ENCODE measurements at regions not wholly inside any gene's neighbourhood (a gene's known extent, or its start where the extent isn't known, plus 50 kb on each side); places are given as distances from the start of the nearest gene placed in this dataset.
A peak's percentile ranks its signal among the peaks of the same experiment; 100 is the strongest.
"Not testable (repeated sequence)": the region's sequence is repeated elsewhere in the genome, so short reads cannot be mapped to it uniquely, and the experiment has no call there.

- not testable (repeated sequence) for DNase-seq
Observed at GRCh38 chr5:12078286-12078685, 174.0 kb upstream of the CTNND2 start.

DNA sequence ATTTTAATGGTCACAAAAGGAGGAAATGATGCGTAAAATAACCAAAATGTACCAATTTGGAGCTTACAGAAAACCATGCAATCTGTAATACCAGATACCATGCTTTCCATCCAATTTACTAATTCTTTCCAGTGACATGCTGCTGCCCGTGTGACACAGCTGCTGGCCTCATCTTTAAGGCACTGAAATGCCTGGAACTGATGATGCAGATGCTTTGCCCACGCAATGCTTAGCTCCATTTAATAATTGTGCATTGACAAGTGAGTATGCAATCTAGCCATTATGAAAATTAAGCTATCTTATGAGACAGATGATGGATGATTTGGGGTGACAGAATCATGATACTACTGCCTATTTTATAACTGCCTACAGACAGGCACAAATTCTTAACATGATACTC lies 169.2 kb upstream of the CTNND2 start:
- DNase-seq = no peak

DNA sequence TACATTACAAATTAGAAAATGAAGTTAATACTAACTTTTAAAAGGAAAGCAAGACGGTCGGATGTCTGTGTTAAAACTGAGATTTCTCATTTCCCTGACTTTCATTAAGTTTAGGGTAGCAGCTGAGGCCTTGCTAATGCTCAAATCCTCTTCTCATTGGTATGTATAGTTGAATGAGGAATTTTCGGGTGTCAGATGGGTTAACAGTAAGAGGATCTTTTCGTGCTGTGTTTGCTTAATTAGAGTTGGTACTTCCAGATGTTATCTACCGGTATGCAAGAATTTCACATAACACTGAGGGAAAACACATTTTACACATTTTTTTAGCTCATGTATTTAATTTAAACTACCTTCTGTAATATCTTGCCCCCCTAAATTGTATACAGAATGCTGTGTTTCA lies 168.2 kb upstream of the CTNND2 start:
- DNase-seq = no peak

DNA sequence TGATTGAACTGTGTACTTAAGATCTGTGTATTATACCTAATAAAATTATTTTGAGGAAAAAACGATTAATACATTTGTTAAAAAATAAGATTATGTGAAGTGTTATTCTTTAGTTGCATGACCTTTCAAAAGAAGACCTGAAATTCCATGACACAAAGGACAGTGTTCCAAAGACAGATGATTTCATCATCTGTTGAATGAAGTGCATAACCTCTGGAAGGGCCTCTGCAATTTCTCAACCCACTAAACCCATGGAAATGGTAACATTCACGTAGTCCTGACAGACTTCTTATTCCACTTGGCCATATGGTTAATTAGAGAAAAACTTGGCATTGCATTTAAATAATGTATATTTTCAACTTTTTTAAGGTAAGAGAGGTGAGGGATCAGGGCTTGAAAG lies 167.2 kb upstream of the CTNND2 start:
- no peak for DNase-seq

DNA sequence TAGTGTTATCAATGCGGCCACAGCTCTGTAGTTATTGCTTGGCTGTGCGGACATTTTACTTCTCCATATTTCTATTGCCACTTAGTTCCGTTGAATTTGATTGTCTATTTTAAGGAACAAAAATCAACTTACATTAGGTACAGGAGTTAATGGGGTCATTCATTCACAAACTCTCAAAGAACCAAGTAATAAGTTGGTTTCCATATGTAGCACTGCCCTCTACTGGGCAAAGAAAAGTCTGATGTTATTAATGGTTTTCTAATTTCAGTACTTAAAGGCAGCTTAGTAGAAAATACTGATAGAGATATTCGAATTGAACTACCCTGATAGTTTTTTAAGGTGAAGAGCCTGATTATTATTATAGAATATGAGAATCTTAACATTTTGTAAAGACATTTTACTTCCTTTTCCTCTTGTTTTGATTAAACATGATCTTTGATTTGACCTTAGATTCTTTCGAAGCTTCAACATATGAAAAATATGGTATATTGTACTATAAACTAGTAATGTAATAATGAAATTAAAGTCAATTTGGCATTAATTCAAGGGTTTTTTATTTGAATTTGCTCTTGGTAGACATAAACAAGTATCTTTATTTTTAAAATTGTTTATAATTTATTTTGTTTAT lies 119.5 kb upstream of the CTNND2 start:
- DNase-seq = peak; percentile 46

DNA sequence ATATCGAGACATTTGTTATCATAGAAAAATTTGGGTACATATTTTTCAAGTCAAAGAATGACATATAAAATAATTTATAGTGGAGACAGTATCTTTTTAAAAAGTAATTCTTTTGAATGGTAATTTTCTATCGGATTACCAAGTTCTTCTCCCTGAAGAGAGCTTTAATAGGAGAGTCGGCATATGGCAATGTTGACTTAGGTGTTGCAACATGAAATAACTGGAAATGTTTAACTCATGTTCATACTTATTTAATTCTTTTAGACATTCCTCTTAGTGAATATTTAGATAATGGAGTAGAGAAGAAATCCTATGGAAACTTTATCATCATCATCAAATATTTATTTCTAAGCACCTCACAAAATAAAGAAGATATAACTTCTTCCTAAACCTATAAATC lies 118.2 kb upstream of the CTNND2 start:
- DNase-seq = no peak

DNA sequence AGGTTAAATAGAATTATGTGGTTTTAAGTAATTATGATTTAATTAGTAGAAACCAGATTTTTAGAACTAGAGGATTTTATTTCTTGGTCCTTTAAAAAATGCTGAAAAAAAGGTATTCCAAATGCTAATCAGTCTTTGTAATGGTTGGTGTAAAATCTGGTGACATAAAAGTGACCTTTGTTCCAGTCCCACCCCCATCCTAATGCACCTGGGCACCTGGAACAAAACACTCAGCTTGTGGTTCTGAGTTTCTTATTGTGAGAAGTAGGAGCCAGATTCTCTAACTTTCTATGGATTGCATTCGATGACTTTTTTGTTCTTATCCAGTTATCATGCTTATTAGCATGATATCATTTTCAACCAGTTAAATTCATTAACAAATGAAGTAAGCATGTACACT lies 115.1 kb upstream of the CTNND2 start:
- no peak for DNase-seq

- no peak for DNase-seq
Observed at GRCh38 chr5:12017007-12017406, 112.8 kb upstream of the CTNND2 start.

- no peak for DNase-seq
Observed at GRCh38 chr5:12016159-12016746, 112.0 kb upstream of the CTNND2 start.

DNA sequence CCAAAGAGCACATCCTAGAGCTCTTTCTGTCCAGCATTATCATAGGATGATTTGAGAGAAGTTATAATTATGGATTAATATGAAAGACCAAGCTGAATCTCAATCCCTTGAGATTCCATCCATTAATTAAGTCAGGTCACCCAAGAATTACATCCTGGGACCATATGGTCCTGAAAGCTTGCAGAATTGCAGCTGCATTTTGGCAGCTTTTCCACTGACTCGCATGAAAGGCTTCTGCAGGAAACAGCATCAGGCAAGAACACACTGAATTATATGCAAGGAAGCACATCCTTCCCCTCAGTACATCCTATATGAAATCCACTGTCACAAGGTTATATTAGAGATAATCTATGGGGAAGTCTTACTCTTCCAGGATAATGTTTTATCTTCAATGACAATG lies 109.1 kb upstream of the CTNND2 start:
- DNase-seq = no peak

DNA sequence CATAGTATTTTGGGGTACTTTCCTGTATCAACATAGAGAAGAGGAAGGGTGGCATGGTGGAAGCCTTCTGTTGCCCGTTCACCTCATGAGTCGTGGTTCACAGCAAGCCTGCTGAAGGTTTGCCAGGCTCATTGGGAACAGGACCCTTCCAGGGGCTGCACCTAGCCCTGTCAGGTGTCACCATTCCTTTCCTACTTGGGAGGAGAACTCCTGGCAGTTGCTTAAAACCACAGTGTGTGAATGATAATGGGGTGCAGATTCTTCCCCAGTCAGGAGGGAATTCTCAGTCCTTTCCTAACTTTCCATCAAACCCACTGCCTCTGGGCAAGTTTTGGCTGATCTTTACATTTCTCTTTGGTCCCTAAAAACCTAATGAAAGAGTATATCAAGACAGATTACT lies 99.4 kb upstream of the CTNND2 start:
- DNase-seq = no peak

GRCh38 chr5:11998397-11998796 lies 94.2 kb upstream of the CTNND2 start:
- DNase-seq = no peak

DNA sequence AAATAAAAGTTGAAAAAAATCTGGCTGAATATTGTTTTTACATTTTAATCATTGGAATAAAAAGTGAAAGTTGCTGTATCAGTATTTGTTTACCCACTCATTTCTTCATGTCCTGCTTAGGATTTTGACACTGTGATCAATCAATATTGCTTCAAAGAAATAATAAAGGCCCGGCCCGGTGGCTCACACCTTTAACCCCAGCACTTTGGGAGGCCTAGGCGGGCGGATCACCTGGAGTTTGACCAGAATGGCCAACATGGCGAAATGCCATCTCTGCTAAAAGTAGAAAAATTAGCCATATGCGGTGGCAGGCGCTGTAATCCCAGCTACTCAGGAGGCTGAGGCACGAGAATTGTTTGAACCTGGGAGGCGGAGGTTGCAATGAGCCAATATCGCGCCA lies 93.7 kb upstream of the CTNND2 start:
- DNase-seq = no peak

- no peak for DNase-seq
Observed at GRCh38 chr5:11992518-11992917, 88.3 kb upstream of the CTNND2 start.

- no peak for DNase-seq
Observed at GRCh38 chr5:11985993-11986392, 81.7 kb upstream of the CTNND2 start.

GRCh38 chr5:11984196-11984595 lies 80.0 kb upstream of the CTNND2 start:
- no peak for DNase-seq

DNA sequence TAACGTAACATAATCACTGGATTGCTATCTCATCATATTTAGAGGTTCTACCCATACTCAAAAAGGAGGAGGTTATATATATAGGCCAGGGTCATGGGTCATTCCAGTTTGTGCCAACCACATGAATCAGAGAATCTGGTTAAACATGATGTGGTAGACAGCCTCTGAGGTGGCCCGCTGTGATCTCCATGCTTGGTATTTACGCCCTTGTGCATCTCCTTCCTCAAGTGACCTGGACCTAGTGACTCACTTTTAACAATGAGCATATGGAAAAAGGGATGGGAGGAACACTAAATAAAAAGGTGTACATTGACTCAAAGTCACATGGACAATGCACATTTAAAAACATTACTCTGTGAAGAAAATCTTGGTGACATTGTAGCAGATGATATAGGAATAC lies 77.7 kb upstream of the CTNND2 start:
- no peak for DNase-seq

DNA sequence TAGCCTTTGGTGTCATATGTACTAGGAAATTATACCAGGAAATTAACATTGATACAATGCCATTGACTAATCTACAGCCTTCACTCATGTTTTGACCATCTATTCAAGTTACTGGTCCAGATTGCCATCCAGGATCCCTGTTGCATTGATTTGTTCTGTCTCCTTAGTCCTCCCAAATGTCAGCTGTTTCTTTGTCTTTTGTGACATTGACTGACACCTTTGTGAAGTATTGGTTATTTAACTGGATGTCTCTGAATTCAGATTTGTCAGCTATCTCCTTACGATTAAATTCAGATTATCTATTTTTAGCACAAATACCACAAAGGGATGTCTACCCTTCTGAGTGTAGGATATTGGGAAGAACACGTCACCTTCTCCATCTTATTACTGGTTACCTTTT lies 73.7 kb upstream of the CTNND2 start:
- no peak for DNase-seq

- no peak for DNase-seq
Observed at GRCh38 chr5:11973469-11973868, 69.2 kb upstream of the CTNND2 start.

DNA sequence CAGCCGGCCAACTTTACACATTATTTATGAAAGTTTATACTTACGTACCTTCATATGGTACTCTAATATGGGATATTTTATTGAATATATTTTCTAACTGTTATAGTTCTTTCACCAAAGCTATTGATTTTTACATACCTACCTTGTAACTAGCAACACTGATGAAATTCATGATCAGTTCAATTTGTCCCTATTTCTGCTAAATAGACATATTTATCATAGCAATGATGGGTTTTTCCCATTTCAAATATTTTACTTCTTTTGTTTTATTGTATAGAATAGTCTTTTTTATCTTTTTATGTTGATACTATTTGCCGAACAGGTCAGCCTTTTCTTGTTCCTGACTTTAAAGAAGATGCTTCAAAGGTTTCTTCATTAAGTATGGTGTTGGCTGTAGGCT lies 59.0 kb upstream of the CTNND2 start:
- no peak for DNase-seq

- no peak for DNase-seq
Observed at GRCh38 chr5:11962122-11962521, 57.9 kb upstream of the CTNND2 start.

DNA sequence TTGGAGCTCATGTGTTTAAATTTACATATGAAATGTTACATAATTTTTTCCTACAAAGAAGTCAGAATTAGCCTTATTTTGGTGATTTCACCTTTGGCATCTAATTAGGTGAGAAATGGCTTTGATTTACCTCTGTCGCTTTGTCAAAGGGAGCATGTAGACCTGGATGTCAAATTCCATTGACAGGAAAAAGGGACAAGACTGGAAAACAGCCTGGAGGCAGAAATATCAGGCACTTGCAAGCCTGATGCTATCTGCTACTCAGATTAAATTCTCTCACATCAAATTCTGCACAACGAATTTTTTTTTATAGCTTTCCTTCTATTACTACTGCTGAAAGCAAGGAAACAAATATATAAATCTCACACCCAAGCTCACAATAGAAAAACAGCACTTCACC lies 54.1 kb upstream of the CTNND2 start:
- no peak for DNase-seq

DNA sequence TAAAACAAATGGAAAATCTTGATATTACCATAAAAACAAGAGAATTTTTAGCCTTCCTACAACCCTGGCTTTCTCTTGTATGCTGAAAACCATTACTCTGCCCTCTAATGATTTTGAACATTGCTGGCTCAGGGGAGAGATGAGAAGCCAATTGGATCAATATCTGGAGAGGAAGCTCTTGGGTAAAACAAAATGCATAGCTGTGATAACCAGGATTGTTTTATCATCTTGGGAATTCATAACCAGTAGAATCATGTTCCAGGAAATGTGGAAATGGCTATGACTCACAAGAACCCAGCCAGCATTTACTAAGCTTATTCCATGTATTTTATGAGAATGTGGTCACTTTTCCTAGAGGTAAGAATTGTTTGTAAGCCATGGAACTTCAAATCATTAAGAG lies 51.1 kb upstream of the CTNND2 start:
- no peak for DNase-seq
